Activated B cell treated with CpG ODN at 0.5 μM for 24 hours (primary cell): ENCODE measurements at regions not wholly inside any gene's neighbourhood (a gene's known extent, or its start where the extent isn't known, plus 50 kb on each side); places are given as distances from the start of the nearest gene placed in this dataset.
A peak's percentile ranks its signal among the peaks of the same experiment; 100 is the strongest.

Source experiments
- ATAC-seq: fragments of 200-7000 bp; cut with Tn5 transposase; one replicate; pipeline ENCODE4 v1.10.0; 2021; ENCODE audit warnings: low read depth, mild to moderate bottlenecking, moderate library complexity
- CTCF ChIA-PET: fragments of 350-600 bp; sonication (Branson Sonifier 250); formaldehyde crosslinking; loops from one replicate; lab custom pipeline; 2021; ENCODE audit warnings: antibody characterized with exemption; lab: Charles Lee
- POLR2A ChIA-PET: fragments of 350-600 bp; sonication (Branson Sonifier 250); formaldehyde crosslinking; loops from one replicate; lab custom pipeline; 2021; ENCODE audit warnings: antibody characterized with exemption; lab: Charles Lee
- DNase-seq: peaks from one replicate; pipeline ENCODE4 v3.0.0; 2022
- H3K27ac Mint-ChIP-seq: one replicate; pipeline ENCODE4 v1.8.0; 2020; ENCODE audit warnings: mixed read lengths
- H3K27me3 Mint-ChIP-seq: one replicate; pipeline ENCODE4 v1.8.0; 2021; ENCODE audit warnings: mixed read lengths
- H3K36me3 Mint-ChIP-seq: one replicate; pipeline ENCODE4 v1.8.0; 2021; ENCODE audit warnings: low read depth, mixed read lengths
- H3K4me1 Mint-ChIP-seq: one replicate; pipeline ENCODE4 v1.8.0; 2021; ENCODE audit warnings: mixed read lengths
- H3K4me3 Mint-ChIP-seq: one replicate; pipeline ENCODE4 v1.8.0; 2020; ENCODE audit warnings: mild to moderate bottlenecking, mixed read lengths
- H3K9me3 Mint-ChIP-seq: one replicate; pipeline ENCODE4 v1.8.0; 2020; ENCODE audit warnings: mixed read lengths
- intact Hi-C: fragments of 100-400 bp; cut with micrococcal nuclease; formaldehyde crosslinking; loops from one replicate; pipeline ENCODE4 v1.15.1; 2024
- TF ChIP-seq, protein P1 (sequence below): fragments of 200-600 bp; IDR thresholded peaks from one replicate; pipeline ENCODE4 v1.8.0; 2022; ENCODE audit warnings: antibody characterized with exemption, mild to moderate bottlenecking

DNA sequence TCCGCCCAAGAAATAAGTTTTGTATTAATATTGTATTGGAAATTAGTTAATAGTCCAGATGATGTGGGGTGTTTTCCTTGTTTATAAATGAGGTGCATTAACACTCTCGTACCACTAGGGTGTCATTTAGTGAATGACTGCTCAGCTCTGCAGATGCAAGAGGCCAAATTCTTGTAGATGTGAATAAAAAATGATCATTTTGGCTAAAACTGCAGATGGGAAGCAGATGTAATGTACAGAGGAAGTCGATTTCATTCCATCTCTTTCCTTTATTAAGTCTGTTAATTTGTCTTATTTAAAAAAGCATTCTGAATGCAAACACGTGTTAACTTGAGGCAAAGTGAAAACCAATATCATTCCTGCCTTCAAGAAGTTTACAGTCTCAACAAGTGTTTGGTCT is 108.1 kb downstream of the DHX15 start:
- TF ChIP-seq, protein P1, sequence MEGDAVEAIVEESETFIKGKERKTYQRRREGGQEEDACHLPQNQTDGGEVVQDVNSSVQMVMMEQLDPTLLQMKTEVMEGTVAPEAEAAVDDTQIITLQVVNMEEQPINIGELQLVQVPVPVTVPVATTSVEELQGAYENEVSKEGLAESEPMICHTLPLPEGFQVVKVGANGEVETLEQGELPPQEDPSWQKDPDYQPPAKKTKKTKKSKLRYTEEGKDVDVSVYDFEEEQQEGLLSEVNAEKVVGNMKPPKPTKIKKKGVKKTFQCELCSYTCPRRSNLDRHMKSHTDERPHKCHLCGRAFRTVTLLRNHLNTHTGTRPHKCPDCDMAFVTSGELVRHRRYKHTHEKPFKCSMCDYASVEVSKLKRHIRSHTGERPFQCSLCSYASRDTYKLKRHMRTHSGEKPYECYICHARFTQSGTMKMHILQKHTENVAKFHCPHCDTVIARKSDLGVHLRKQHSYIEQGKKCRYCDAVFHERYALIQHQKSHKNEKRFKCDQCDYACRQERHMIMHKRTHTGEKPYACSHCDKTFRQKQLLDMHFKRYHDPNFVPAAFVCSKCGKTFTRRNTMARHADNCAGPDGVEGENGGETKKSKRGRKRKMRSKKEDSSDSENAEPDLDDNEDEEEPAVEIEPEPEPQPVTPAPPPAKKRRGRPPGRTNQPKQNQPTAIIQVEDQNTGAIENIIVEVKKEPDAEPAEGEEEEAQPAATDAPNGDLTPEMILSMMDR = no peak
- intact Hi-C loops = loop anchor here (5.0 kb wide), 1 partner anchor 506 kb away; no protein-coding TSS in a partner anchor
- no peaks in the 10 kb centered on the region for H3K9me3 Mint-ChIP-seq
- ATAC-seq (no peak), DNase-seq (no peak)
- H3K4me1 Mint-ChIP-seq = peaks cover 18% of the 10 kb centered on the region
- POLR2A ChIA-PET = no interaction called here
- H3K27ac Mint-ChIP-seq = no peak overlapping the region
- no peak overlapping the region for H3K4me3 Mint-ChIP-seq
- H3K36me3 Mint-ChIP-seq = no peaks in the 10 kb centered on the region
- peaks cover 44% of the 10 kb centered on the region for H3K27me3 Mint-ChIP-seq
- CTCF ChIA-PET = interaction anchor here (1.3 to 1.5 kb wide), 2 partner anchors 12 to 14 kb away, joined by 3 read pairs; no protein-coding TSS in a partner anchor

DNA sequence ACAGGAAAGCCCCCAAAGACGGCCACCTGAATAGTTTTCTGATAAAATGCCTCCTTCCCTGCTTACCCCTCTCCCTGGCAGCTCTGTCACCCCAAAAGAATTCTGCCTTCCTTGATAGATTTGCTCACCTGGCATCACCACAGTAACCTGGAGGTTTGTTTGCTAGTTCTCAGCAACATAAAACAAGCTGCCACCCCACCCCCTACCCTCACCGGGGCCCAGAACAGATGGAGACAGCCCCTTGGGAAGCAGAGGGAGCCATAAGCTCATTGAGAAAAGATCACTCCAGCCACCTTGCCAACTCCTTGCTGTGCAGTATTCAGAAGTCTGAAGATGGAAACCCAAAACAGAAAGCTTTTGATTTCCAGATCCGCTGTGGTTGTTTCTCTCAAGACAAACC is 108.6 kb downstream of the DHX15 start:
- H3K4me1 Mint-ChIP-seq = peaks cover 21% of the 10 kb centered on the region
- POLR2A ChIA-PET = no interaction called here
- H3K27me3 Mint-ChIP-seq = peaks cover 43% of the 10 kb centered on the region
- ATAC-seq (no peak), DNase-seq (no peak)
- no peak overlapping the region for H3K4me3 Mint-ChIP-seq
- no peaks in the 10 kb centered on the region for H3K9me3 Mint-ChIP-seq
- CTCF ChIA-PET = interaction anchor here (1.3 to 1.5 kb wide), 2 partner anchors 13 to 14 kb away, joined by 3 read pairs; no protein-coding TSS in a partner anchor
- H3K36me3 Mint-ChIP-seq = no peaks in the 10 kb centered on the region
- H3K27ac Mint-ChIP-seq = no peak overlapping the region
- intact Hi-C loops = loop anchor here (5.0 kb wide), 1 partner anchor 507 kb away; no protein-coding TSS in a partner anchor
- TF ChIP-seq, protein P1 = no peak

DNA sequence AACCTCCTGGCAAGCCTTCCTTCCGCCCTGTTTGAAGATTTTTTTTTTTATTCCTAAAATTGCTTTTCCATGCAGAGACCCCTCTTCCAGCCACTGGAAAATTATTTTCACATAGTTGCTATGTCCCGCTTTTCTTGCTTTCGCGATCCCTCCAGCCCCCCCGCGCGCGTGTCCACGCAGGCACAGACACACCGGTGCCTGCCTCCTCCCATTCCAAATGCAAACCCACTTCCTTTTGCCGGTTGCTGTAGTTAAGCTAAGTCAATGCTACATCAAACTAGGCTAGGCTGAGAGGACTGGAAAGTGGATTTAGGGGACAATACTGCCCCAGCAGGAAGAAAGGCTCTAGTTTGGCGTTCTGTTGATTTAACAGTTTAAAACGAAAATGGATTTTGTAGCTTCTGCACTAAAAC is 111.0 kb downstream of the DHX15 start:
- DNase-seq (no peak), ATAC-seq (no peak)
- TF ChIP-seq, protein P1 = no peak
- Mint-ChIP-seq H3K4me3 (peak overlapping the region; percentile 93), H3K36me3 (no peaks in the 10 kb centered on the region), H3K9me3 (no peaks in the 10 kb centered on the region), H3K27me3 (peaks cover 58% of the 10 kb centered on the region), H3K27ac (no peak overlapping the region), H3K4me1 (peaks cover 35% of the 10 kb centered on the region)
- CTCF ChIA-PET = no interaction called here
- POLR2A ChIA-PET = no interaction called here
- intact Hi-C loops = no loop called here

DNA sequence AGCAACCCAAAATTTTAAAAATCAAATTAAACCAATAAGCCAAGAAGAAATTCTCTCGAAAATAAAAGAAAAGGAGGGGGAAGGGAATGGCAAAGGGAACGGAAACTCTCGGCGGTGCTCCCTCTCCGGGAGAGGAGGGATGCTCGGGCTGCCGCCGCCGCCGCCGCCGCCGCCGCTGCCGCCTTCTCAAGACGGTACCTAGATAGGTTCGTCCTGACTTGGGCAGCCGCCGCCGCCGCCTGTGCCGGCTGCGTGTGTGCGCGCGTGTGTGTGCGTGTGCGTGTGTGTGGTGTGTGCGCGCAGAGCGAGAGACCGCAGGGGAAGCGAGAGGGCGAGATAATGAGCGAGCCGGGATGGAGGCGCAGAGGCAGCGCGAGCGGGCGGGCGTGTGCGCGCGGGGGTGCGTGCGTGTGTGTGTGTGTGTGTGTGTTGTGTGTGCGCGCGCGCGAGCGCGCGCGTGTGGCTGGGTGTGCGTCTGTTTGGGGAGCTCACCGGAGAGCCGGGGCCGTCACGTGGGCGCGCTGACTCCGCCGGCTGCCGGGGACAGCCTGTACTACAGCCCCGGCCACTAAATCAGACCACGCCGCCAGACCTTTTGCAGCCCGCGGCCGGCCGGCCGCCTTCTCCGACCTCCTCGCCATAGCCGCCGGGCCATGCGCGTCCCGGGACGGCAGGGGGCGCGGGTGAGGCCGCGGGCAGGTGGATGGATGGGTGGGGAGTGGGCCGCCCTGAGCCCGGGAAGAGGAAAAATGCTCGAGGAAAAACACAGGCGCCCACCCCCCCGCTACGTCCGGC is 111.6 kb downstream of the DHX15 start:
- intact Hi-C loops = loop anchor here (1.0 kb wide), 1 partner anchor 112 kb away; the partner anchor contains the start of gene DHX15
- ATAC-seq (peak; percentile 75), DNase-seq (peak; percentile 39)
- Mint-ChIP-seq H3K4me3 (peak overlapping the region; percentile 93), H3K27ac (peak overlapping the region; percentile 62), H3K36me3 (no peaks in the 10 kb centered on the region), H3K4me1 (peaks cover 35% of the 10 kb centered on the region), H3K27me3 (peaks cover 57% of the 10 kb centered on the region), H3K9me3 (no peaks in the 10 kb centered on the region)
- TF ChIP-seq, protein P1 = no peak
- CTCF ChIA-PET = no interaction called here
- POLR2A ChIA-PET = no interaction called here

DNA sequence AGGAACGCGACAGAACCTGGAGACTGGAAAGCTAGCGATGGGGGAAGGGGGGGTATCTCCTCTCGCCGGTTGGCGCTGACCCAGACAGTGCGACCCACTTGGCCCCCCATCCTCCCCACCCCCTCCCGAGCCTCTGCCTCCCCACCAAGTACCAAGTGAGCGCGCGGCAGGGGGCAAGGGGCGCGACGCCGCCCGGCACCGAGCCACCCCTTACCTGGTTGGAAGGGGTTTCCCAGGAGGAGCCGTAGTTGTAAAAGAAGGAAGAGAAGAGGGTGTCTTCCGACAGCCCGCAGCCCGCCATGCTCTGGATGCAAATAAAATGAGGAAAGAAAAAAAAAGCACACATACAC is 112.2 kb downstream of the DHX15 start:
- Mint-ChIP-seq H3K27me3 (peaks cover 57% of the 10 kb centered on the region), H3K36me3 (no peaks in the 10 kb centered on the region), H3K4me3 (peak overlapping the region; percentile 93), H3K27ac (no peak overlapping the region), H3K9me3 (no peaks in the 10 kb centered on the region), H3K4me1 (peaks cover 35% of the 10 kb centered on the region)
- ATAC-seq (no peak), DNase-seq (no peak)
- POLR2A ChIA-PET = no interaction called here
- intact Hi-C loops = loop anchor here (1.0 kb wide), 1 partner anchor 112 kb away; the partner anchor contains the start of gene DHX15
- CTCF ChIA-PET = no interaction called here
- TF ChIP-seq, protein P1 = no peak
